CD4-positive, alpha-beta T cell treated with Interleukin-17A for 1 hour (primary cell): ENCODE measurements at regions not wholly inside any gene's neighbourhood (a gene's known extent, or its start where the extent isn't known, plus 50 kb on each side); places are given as distances from the start of the nearest gene placed in this dataset.
A peak's percentile ranks its signal among the peaks of the same experiment; 100 is the strongest.
"Not testable (repeated sequence)": the region's sequence is repeated elsewhere in the genome, so short reads cannot be mapped to it uniquely, and the experiment has no call there.

Experiments used
- DNase-seq: peaks from one replicate; pipeline ENCODE4 v3.0.0-alpha.2; 2020

DNA sequence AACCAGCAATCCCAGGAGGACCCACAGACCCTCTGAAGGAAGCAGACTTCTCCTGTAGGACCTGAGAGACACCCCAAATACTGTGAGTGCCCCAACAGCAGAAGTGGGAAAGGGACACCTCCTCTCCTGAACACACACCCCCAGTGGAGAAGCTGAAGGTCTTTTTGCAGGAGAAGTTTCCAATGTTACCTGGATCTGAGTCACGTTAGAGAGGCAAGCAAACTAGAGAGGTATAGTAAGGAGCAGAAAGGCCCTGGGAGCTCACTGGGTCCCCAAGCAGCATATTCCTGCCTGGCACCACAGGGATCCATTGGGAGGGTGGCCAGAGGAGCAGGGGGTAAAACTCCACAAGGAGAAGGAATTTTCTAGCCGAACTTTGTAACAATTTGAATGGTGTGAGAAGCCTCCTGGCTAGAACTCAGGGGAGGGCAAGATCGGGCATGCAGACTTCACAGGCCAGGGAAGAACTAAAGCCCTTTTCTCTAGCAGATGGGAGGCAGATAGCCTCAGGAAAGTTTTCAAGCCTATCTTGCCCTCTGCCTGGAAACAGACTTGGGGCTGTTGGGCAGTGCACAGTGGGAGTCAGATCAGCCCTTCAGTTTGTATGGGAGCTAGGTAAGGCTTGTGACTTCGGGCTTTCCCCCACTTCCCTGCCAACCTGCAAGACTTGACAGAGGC lies 68.2 kb upstream of the SSTR4 start:
- DNase-seq = no peak

DNA sequence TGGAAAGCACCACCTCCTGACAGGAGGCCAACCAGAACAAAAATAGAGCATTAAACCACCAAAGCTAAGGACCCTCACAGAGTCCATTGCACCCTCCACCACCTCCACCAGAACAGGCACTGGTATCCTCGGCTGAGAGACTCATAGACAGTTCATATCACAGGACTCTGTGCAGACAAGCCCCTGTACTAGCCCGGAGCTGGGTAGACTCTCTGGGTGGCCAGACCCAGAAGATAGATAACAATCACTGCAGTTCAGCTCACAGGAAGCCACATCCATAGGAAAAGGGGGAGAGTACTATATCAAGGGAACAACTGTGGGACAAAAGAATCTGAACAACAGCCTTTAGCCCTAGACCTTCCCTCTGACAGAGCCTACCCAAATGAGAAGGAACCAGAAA lies 67.4 kb upstream of the SSTR4 start:
- not testable (repeated sequence) for DNase-seq

- not testable (repeated sequence) for DNase-seq
These were observed 66.1 kb upstream of the SSTR4 start for GRCh38 chr20:22969031-22969430.

- DNase-seq = not testable (repeated sequence)
These were observed 64.0 kb upstream of the SSTR4 start for GRCh38 chr20:22971077-22971476.

DNA sequence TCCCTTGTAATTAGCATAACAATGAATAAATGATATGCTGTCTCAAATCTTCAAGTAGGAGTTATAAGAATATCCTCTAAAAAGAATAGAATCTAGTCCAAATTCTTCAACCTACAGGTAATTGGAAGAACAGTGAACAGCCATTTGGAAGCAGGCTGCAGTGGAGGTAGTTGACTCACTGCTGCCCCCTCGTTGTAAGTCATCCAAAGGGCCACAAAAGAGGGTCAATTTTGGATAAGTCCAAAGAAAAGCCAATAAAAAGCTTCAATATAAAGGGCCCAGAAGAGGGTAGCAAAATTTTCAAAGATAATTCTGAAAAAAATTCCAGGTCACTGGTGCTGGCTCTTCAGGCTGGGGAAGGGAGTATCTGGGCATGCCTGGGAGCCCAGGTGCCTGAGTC lies 60.8 kb upstream of the SSTR4 start:
- DNase-seq = no peak

- no peak for DNase-seq
These were observed 57.9 kb upstream of the SSTR4 start for GRCh38 chr20:22977047-22977785.

- DNase-seq = no peak
These were observed 51.1 kb upstream of the SSTR4 start for GRCh38 chr20:22984008-22984407.

DNA sequence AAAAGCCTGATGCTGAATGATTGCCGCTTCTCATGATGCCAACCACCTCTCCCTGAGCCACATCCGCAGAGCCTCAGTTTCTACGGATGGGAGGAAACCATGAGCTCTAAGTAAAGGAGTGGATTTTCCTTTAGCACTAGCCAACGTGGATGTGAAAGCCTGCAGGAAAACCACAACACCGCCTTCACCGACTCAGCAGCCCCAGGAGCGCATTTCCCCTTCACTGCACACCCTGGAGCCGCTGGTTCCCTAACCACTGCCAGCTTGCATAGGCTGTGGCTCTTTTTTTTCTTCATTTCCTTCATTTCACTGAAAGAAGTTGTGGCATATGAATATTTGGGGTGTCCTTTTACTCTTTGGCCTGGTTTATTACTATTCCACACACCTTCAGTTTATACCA lies 50.5 kb upstream of the SSTR4 start:
- DNase-seq = peak; percentile 0

DNA sequence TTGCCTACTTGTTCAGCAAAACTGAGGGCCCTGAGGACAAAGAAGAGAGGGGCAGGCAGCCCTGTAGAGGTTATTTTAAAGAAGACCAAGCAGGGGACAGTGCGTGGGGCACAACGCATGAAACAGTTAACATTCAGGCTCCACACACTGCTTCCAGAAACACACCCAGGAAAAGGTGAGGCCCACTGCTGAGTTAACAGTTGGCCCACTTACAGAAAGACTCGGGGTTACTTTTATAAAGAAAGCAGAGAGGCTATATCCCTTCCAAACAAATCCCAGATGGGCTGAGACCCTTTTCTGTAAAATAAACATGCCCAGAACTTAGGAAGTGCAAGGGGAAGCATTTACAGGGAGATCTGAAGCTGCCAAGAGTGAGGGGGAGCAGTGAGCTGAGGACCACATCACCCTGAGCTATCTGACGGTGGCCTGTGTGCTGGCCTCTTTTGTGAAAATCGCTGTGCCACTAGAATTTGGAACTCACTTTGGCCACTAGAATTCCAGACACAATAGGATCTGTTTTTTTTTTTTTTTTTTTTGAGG lies 49.8 kb upstream of the SSTR4 start:
- no peak for DNase-seq
